HT1080 (cell line): ENCODE measurements at regions not wholly inside any gene's neighbourhood (a gene's known extent, or its start where the extent isn't known, plus 50 kb on each side); places are given as distances from the start of the nearest gene placed in this dataset.
"Not testable (repeated sequence)": the region's sequence is repeated elsewhere in the genome, so short reads cannot be mapped to it uniquely, and the experiment has no call there.

Experiments used
- DNase-seq: peaks from one replicate; pipeline ENCODE4 v3.0.0-alpha.2; 2015; ENCODE audit warnings: low read depth

DNA sequence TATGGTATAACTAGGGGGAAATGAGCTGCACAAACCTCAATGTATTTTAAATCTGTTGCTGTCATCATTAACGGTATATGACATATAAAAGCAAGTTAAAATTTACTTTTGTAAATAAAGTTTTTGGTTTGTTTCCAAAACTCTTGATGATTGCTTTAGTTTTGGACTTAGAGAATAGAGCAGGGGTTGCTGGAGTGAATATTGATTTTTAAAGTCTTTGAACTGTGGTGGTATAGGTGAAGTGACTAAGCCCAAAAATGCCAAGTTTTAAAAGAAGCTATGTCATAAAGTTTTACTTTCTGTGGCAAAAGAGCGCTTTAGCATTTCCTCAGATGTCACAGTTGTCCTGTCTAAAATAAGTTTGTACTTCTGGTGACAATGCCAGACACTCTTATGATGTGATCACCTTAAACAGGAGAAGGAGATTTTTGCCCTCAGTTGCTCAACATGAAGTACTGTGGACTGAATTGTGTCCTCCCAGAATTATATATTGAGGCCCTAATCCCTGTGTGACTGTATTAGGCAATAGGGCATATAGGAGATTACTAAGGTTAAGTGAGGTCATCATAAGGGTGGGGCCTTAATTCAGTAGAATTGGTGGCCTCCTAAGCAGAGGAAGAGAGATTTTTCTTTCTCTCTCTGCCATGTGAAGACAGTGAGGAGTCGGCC, 175.2 kb upstream of the PLGLB1 start:
- DNase-seq = not testable (repeated sequence)

DNA sequence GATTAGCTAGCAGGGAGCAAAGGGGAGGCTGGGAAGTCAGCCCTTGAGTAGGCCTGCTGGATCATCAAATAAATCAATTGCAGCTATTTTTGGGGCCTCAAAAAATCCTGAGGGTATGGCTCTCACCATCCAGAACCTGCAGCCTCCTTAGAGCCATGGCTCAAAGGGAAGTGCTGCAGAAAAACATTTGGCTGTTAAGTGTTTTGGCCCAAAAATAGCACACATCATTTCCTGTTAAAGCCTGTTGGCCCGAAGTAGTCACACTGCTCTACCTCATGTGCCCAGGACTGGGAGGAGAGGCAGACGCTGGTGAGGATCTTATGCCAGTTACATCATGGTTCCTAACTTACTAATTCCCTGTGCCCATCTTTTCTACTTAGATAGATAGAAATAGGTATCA, 176.8 kb upstream of the PLGLB1 start:
- not testable (repeated sequence) for DNase-seq

DNA sequence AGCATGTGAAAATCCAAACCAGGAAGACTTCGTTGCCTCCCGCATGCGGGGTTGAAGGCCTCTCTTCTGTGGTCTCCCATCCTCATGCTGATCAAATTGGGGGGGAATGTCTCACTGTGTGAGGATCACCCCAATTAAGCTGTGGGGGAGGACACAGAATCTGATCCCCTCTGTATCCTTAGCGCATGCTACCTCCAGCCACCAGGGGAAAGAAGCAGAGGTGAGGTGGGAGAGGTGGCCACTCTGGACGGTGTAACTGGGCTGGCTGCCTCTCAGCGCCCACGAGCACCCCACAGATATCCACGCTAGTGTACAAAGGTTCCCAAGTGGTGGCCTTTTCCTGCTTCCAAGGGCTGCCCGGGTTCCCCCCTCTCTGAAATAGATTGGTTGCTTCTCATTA, 177.6 kb upstream of the PLGLB1 start:
- not testable (repeated sequence) for DNase-seq

DNA sequence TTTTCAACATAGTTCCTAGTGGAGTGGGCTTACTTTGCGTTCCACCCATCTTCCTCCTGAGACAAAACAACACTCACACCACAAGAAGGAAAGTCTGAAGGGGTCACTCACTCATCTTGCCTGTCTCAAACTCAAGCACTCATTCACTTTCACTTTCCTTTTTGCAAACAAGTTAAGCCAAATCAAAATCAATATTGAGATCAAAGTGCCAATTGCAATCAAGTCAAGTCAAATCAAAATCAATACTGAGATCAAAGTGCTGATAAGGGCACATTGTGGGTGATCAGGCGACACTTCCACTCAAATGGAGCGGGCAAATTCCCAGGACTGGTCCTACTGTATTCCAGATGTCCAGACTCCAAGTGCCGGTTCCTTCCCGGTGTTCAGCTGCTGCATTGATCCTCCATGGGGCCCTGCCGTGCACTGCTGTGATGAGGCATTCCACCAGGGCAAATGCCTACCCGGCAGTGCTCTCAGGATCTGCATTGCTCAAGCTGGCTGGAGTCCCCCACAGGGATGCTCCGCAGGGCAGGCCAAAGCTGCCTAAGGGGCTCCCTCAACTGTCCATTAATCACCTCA, 183.0 kb upstream of the PLGLB1 start:
- not testable (repeated sequence) for DNase-seq

DNA sequence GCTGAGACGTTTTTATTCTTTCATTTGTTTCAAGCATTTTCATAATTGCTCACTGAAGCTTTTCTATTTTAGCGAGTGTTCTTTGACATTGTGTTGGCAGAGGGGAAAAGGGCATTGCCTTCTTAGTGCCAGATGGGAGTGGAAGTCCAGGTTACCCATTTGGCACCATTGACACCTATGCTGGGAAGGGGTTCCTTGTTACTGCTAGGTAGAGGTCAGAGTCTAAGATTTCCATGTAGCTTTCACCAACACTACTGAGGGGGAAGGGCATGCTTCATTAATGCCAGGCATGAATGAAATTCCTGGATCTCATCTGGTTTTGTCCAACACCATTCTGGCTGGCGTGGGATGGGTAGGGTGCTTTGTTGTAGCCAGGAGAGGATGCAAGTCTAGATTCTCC, 191.3 kb upstream of the PLGLB1 start:
- DNase-seq = not testable (repeated sequence)

DNA sequence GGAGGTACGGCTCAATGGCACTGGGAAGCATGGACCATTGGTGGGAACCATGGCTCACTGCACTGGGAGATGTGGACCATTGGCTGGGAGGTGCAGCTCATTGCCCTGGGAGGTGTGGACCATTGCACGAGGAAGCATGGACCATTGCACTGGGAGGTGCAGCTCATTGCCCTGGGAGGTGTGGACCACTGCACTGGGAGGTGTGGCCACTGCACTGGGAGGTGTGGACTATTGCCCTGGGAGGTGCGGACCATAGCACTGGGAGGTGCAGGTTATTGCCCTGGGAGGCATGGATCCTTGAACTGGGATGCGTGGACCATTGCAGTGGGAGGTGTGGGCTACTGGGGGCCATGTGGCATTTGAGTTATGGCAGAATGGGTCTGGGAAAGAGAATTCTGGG, 195.4 kb upstream of the PLGLB1 start:
- not testable (repeated sequence) for DNase-seq

DNA sequence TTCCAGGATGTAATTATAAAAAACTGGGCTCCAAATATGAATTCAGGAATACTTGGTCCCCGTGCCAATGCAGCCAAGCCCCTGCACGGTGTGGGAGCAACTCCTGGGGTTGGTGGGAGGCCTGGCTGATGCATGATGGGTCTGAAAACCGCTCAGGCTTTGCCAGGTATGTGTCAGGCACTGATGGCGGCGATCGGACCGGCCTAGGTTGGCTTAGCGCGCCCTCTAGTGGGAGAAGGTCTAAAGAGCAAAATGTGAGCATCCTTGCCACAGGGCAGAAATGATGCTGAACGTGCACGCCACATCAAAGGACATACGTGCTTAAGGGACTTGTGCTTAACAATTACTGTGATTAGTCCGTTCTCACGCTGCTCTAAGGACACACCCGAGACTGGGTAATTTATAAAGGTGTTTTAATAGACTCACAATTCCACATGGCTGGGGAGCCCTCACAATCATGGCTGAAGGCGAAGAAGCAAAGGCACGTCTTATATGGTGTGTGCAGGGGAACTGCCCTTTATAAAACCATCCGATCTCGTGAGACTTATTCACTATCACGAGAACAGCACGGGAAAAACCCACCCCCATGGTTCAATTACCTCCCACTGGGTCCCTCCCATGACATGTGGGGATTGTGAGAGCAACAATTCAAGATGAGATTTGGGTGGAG, 196.2 kb upstream of the PLGLB1 start:
- not testable (repeated sequence) for DNase-seq

DNA sequence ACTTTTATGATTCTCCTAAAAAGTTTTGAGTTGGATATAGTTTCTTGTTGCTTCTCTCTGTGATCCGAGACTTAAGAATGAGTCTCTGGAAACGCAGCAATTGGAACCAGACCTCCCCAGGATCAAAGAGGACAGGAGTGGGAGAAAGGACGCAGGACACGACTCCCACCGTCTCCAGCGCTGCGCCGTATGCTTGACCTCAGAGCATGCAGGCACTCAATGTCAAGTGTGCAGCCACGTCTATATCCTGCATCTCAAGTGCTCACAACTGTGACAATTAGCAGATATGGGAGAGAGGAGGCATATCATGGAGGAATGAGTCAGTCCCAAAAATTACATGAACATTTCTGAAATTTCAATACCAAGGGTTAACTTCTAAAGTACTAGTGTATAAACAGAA, 199.0 kb upstream of the PLGLB1 start:
- not testable (repeated sequence) for DNase-seq

DNA sequence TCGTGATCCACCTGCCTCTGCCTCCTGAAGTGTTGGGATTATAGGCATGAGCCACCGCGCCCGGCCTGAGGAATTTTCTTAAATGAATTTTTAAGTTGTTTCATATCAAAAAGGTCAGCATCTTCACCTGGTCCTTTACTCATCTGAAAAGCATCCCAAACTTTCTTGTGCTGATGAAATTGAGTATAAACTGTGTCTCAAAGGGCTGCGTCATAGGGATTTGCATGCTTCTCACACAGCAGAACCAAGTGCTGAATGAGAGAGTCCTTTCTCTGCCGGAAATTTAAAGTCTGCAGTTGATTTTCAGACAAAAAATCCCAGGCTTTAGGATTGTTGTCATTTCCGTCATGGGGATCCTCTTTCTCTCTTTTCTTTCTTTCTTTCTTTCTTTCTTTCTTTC, 200.5 kb upstream of the PLGLB1 start:
- DNase-seq = peak; percentile 53

DNA sequence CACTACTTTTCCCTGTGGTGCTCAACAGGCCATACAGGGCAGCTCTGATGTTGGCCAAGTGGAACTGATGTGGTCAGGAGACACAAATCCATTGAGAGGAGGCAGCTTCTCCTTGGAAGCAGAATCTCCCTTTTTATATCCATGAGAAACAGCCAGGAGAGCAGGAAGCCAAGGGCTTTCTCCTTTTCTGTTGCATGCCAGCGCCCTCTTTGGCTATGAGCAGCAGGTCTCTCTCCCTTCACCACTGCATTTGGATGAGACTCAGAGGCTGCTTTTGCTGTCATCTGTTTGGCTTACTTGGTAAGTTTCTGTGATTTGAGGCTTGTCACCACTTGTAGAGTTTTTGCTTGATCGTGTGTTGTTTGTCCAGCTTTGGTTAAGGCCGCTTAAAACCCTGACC, 202.2 kb upstream of the PLGLB1 start:
- not testable (repeated sequence) for DNase-seq

DNA sequence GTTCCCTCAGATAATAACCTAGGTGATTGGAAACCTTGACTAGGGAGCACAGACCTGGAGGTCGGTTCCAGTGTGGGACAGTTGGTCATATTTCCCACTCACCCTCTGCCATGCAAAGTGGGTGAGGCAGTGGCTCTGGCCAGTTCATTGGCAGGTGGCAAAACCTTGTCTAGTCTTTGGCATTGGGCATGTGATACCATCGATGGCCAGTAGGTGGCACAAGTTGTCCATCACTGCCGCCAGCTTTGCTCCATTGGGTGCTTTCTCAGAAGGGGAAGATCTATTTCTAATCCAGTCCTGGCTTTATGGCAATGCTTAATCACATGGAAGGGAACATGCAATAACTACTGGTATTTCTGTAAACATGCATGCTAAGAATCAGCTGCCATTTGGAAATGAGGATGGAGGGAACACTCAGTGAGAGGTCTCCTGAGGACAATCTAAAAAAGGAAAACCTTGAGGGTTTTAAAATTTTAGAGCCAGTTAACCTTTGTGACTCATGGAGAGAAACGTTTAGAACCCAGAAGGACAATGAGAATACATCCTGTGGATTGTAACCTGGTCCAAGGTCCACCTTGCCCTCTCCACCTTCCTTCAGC, 207.5 kb upstream of the PLGLB1 start:
- DNase-seq = not testable (repeated sequence)

DNA sequence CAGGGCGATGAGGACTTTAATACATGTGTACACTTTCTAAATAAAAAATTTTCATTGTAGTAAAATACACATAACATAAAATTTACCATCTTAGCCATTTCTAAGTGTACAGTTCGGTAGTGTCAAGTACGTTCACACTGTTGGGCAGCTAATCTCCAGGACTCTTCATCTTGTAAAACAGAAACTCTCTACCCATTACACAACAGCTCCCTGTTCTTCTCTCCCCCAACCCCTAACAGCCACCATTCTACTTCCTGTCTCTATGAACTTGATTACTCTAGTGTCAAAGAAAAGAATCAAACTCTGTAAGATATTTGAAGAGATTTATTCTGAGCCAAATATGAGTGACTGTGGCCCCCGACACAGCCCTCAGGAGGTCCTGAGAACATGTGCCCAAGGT, 208.3 kb upstream of the PLGLB1 start:
- DNase-seq = not testable (repeated sequence)

DNA sequence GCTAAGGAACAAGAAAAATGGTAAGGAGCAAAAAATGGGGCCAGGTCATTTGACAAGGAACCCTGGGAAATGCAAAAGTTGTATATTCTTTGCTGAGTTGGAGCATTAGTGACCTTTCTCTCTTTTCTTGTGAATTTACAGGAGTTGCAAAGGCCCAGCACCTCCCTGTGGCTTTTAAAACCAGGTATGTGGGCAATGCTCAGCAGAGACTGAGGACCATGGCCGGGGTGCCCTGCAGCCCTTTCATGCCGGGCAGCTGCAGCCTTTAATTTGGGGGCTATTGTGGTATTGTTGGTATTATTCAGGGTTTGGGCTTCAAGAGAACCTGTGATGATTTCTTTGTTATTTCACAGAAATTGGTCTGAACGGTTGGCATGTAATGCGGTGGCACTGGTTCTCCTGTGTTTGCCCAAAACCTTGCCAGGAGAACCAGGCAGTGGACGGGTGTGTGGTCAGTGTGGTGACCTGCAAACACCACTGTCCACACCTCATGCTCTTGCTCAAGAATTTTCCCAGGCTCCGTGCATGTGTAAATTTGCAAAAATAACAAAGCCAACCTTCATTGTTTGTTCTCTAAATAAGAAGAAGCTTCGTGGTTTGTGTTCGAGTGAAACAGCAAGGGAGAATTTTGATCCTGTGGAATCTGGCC, 213.8 kb upstream of the PLGLB1 start:
- DNase-seq = not testable (repeated sequence)

DNA sequence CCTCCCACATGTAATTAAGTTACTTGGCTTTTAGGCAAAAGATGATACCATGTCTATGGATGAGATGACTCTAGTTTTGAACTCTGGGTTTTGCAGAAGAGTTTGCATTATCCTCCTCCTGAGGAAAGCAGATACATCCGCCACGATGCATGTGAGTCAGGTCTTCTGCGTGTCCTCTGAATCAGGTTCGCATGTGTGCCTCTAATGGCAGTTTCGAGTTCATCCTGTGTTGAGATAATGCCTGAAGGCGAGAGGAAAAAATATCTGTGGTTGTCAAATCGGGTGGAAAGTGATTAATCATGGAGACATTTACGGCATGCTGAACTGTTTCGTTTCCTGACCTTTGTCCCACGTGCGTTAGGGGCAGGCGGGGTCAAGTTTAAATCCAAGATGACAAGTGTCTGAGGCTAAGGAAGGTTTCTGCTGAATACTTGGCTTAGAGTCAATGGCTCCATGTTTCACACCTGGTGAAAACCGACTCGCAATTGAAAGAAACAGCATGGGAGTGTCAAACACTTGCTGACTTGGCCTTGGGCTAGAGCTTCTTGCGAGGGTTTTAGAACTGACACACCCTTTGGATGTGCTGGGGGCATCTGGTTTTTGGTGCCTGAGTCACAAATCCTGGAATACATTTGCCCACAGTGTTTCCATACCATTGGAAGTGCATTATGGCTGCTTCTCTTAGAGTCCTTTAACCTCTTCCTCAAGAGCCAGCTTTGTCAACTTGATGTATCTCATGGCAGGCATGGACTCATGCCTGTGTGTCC, 216.1 kb upstream of the PLGLB1 start:
- peak; percentile 5 for DNase-seq

DNA sequence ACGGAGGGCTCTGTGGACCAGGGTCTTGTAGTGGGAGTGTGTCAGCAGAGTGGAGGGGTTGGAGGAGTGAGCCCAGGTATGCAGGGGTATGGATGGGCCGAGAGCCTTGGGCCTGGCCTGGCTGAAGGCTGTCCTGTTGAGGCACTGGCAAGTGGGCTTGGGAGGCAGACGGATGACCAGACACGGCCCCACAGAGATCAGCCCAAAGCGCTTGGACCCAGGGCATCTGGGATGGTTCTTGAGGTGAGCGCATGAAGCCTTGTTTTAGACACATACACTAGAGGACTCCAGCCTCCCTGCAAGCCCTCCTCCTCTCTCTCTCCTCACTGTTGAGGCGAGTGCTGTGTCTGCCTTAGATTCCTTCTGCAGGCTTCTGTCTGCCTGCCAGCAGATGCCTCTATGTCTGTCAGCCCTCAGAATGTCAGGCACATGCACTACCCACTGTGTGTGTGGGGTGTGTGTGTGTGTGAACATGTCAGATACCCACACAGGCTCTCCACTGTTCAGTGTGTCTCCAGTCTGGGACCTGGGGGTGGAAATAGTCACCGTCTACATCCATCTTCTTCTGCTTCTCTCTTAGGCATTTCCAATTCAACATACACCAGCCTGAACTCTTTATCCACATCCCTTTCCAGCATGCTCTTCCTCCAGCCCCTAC, 218.0 kb upstream of the PLGLB1 start:
- not testable (repeated sequence) for DNase-seq

DNA sequence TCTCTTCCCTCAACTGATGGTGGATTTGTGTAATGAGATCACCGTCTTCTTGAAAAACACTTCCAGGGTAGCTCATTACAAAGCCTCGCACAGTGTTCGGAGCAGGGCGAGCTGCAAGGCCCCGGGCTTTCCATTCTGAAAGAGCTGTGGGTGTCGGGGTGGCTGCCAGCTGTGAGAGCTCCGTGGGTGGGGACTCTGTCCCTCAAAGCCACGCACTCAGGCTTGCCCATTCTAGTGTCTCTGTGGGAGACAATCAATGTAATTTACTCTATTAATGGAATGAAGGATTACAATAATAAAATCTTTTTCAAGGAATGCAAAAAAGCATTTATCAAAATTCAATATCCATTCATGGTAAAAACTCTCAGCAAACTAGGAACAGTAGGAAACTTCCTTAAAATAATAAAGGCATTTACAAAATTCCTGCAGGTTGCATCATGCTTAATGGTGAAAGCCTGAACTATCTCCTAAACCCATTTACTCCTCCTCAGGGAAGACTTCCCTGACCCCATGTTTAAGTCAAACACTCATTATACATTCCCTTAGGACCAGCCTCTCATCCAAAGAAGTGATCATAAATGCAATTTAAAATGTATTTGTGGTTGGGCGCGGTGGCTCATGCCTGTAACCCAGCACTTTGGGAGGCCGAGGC, 224.5 kb upstream of the PLGLB1 start:
- DNase-seq = not testable (repeated sequence)

DNA sequence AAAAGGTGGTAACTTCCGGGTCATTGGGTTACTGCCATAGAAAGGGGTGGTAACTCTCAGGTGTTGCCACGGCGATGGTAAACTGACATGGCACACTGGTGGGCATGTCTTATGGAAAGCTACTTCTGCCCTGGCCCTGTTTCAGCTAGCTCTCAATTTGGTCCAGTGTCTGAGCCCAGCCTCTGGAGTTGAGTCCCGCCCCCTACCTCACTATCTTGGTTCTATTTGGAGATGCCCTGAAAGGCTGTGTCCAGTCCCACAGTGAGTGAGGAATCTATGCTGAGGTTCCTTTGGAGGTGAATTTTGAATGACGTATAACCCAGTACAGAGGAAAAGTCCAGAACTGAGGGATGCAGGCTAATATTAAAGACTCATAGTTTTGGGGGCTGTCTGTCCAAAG, 230.4 kb upstream of the PLGLB1 start:
- not testable (repeated sequence) for DNase-seq

DNA sequence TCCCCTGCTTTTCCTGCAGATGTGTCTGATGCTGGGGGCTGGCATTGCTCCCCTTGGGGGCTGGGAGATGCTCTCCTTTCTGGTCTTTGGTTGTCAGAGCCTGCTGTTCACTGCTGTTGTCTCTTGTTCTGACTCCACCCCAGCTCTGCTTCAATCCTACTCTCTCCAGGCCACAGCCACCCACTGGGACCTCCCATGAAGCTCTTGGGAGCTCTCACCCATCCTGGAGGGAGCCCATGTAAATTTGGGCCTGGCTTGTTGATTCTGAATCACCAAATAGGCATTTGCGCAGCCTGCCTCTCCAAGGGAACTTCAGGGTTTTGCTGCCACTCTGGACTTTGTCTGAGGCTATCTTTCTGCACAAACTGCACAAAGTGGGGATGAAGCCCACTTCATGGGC, 232.9 kb upstream of the PLGLB1 start:
- DNase-seq = not testable (repeated sequence)

DNA sequence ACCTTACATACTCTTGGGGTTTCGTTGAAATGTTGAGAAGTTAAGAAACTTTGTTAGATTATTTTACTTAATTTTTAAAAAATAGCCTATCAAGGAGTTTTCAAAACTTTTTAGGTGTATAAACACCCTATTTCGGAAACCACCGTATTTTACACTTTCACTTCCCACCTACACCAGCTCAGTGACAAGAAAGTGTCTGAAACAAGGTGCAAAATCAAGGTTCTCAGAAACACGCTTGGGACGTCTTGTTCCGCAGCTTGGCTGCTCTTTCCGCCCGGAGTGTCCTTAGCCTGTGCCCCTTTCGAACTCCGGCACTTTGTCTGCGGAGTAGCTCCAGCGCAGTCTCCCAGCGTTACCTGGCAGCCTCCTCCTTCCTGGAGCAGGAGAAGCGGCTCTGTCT, 233.8 kb upstream of the PLGLB1 start:
- DNase-seq = not testable (repeated sequence)

DNA sequence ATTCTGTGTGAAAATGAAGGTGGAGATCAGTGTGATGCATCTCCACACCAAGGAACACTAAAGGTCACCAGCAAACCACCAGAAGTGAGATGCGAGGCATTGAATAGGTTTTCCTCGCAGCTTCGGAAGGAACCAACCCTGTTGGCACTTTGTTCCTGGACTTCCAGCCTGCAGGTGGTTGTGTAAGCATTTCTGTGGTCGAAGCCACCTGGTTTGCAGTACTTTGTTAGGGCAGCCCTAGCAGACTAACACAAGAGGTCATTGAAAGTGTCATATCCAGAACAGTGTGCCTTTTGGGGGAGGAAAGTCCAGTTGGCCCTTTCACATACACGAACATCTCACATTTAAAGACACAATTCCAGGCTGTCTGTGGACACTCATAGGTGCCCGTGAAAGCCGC, 237.2 kb upstream of the PLGLB1 start:
- DNase-seq = not testable (repeated sequence)
